B cell (primary cell): ENCODE measurements at regions not wholly inside any gene's neighbourhood (a gene's known extent, or its start where the extent isn't known, plus 50 kb on each side); places are given as distances from the start of the nearest gene placed in this dataset.

ENCODE experiments used
- EZH2 ChIP-seq: IDR thresholded peaks from 2 replicates; pipeline ENCODE4 v1.6.1; 2012; ENCODE audit warnings: borderline replicate concordance, low read depth, mild to moderate bottlenecking, moderate library complexity, low read length; ENCODE audit not compliant: insufficient read depth, poor library complexity, severe bottlenecking
- TF ChIP-seq, protein P1 (sequence below): fragments of 200-600 bp; IDR thresholded peaks from one replicate; pipeline ENCODE4 v1.8.0; 2022; ENCODE audit warnings: antibody characterized with exemption, mild to moderate bottlenecking

DNA sequence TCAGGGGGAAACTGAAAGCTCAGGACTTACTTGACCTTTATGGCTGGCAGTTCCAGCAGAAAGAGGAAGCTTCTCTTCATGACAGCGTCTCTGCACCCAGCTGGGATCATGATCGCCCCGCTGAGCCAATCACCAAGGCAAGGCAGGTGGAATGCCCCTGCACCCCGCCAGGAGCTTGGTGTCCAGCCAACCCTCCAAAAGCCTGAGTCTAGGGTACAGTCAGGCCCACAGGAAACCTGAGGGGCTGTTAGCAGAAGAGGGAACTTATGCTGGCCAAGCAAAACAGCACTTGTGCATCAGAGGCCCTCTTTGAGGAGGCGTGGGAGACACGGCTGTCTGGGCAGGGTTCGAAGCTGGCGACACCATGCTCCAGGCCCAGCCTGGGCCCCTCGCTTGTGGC, 188.3 kb upstream of the GMDS start:
- TF ChIP-seq, protein P1, sequence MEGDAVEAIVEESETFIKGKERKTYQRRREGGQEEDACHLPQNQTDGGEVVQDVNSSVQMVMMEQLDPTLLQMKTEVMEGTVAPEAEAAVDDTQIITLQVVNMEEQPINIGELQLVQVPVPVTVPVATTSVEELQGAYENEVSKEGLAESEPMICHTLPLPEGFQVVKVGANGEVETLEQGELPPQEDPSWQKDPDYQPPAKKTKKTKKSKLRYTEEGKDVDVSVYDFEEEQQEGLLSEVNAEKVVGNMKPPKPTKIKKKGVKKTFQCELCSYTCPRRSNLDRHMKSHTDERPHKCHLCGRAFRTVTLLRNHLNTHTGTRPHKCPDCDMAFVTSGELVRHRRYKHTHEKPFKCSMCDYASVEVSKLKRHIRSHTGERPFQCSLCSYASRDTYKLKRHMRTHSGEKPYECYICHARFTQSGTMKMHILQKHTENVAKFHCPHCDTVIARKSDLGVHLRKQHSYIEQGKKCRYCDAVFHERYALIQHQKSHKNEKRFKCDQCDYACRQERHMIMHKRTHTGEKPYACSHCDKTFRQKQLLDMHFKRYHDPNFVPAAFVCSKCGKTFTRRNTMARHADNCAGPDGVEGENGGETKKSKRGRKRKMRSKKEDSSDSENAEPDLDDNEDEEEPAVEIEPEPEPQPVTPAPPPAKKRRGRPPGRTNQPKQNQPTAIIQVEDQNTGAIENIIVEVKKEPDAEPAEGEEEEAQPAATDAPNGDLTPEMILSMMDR = no peak
- no peak for TF ChIP-seq EZH2
